HG03460 (cell line): ENCODE measurements at regions not wholly inside any gene's neighbourhood (a gene's known extent, or its start where the extent isn't known, plus 50 kb on each side); places are given as distances from the start of the nearest gene placed in this dataset.
"Not testable (repeated sequence)": the region's sequence is repeated elsewhere in the genome, so short reads cannot be mapped to it uniquely, and the experiment has no call there.

Source experiments
- ATAC-seq: cut with Tn5 transposase; IDR thresholded peaks from one replicate; pipeline ENCODE4 v1.9.1; 2021; ENCODE audit not compliant: unreplicated experiment

- no peak for ATAC-seq
These were observed 788.6 kb downstream of the GLUD2 start for GRCh38 chrX:121836000-121836399.

DNA sequence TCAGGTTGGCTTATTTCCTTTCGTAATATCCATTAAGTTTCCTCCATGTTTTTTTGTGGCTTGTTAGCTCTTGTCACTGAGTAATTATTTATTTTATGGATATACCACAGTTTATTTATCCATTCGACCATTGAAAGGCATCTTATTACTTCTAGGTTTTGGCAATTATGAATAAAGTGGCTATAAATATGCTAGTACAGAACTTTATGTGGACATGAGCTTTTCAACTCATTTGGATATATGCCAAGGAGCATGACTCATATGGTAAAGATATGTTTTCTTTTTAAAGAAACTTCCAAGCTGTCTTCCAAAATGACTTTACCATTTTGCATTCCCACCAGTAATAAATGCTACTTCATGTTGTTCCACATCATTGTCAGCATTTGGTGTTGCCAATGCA lies 803.6 kb downstream of the GLUD2 start:
- no peak for ATAC-seq

DNA sequence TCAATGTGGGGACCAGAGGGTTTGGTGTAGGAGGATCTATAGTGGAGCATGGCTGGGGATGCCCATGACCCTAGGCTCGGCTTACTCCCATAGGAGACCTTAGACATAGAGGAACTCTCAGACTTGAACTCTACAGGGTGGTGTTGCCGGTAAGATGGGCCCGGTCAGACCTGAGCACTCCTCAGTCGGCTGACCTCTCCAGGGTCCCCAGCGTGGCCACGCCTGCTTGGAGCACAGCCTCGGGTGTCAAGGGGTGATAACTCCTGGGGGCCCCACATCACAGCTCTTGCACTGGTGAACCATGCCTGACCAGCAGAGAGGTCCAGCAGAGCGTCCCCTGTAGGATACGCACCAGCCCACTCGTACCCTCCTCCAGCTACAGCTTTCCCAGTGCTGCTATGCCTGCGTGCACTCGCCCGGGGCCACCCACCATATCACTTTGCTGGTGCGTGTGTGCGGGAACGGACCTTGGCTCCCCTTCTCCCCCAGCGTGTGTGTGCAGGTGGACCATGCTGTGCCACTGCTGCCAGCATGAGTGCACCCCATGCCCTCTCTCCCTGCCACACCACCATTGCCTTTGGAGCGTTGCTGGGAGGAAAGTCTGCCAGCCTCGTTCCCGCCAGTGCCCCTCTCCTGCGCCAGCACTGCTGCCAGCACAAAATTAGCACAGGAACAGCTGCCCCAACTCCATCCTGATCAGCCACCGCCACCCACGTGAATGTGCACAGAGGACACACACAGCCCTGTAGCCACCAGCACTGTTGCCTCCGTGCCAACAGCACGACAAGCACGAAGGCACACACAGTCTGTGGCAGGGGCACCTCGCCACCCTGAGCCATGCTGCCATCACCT lies 806.6 kb downstream of the GLUD2 start:
- ATAC-seq: no peak

DNA sequence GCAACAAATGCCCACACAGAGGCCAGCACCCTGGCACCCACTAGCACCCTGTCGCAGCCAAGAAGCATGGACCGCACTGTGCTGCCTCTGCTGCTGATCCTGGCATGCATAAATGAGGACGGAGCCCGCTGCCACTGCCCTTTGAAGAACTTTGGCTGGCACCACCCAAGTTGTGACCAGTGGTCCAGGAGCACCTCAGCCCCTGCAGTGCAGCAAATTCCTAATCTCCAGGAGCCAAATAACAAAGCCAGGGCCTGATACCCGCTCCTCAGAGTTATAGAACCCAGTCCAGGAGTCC lies 807.2 kb downstream of the GLUD2 start:
- no peak for ATAC-seq

GRCh38 chrX:121858867-121859647 lies 811.6 kb downstream of the GLUD2 start:
- ATAC-seq: no peak

DNA sequence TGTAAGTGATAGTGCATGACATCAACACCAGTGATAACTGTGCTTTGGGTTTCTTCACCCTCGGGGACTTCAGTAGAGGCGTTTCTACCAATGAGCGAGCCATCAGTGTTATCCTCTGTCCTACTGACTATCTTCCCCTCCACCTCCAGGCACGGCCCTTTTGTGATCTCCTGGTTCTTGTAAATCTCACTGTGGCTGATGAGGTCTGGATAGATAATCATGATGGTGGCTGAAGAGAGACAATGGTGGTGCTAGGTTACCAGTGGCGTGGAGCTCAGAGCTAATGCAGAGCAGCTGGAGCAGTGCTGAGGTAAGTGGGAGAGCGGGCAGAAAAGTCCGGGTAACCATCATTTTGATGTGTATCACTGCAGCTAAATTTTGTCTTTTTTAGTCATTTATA lies 816.6 kb downstream of the GLUD2 start:
- no peak for ATAC-seq

GRCh38 chrX:121864561-121864960 lies 817.2 kb downstream of the GLUD2 start:
- no peak for ATAC-seq

- no peak for ATAC-seq
These were observed 822.6 kb downstream of the GLUD2 start for GRCh38 chrX:121869876-121870477.

DNA sequence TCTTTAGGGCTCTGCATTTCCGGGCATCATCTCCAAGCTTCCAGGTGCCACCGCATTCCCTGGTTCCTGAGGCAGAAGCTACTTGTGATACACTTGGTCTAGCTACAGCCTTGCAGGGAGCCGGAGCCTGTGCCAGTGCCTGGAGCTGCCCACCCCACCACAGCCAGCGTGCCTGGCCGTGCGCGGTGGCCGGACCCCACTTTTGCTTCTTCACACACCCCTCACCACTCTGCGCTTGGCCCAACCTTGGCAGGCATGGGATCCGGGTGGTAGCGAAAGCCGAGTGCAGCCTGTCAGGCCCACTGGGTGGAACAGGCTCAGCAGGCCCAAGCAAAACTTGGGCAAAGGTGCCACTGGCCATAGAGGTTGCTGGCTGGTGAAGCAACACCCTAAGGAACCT lies 823.7 kb downstream of the GLUD2 start:
- no peak for ATAC-seq

- ATAC-seq: no peak
These were observed 828.9 kb downstream of the GLUD2 start for GRCh38 chrX:121876305-121876704.

GRCh38 chrX:121877337-121877736 lies 829.9 kb downstream of the GLUD2 start:
- ATAC-seq: not testable (repeated sequence)

DNA sequence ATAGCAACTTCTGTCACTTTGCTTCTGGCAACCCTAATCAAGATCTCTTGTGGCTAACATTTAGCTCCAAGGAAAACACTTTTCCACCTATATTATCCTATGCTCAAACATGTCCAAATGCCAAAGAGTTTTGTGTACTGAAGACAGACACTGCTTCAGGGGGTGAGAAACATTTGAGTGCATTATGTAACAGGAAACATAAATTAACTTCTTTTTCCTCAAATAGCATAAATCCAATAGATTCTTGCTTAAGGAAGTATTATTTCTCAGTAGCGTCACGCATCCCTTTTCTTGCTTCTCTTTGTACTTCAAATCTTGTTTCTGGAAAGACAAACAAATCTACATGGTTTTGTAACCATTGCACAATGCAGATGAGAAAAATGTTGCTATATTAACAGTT lies 839.1 kb downstream of the GLUD2 start:
- no peak for ATAC-seq

DNA sequence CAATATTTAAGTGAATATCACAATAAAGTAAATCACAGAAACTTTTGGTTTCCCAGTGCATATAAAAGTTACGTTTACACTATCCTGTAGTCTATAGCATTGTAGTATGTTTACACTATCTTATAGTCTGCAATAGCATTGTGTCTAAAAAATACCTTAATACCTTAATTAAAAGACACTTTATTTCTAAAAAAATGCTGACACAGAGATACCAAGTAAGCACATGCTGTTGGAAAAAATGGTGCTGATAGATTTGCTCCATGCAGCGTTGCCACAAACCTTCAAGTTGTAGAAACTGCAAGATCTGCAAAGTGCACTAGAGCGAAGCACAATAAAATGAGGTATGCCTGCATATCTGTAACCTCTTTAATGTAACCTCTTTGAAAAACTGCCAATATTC lies 847.3 kb downstream of the GLUD2 start:
- ATAC-seq: no peak

DNA sequence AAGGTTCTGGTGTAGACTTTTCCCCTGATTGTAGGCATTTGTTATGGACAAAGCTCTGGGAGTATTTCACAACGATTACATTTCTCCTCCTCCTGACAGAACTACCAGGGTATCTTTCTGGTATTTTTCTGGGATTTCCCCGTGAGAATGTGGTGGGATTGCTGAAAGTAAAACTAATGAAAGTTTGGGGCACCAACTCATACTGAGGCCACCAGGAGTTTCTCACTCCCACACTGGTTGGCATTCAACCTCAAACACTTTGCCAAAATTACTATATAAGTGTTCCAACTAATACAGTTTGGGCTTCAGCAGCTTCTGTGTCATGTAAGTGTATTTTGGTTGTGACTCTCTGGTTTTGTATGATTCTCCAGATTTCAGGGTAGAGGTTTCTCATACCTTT lies 855.1 kb downstream of the GLUD2 start:
- ATAC-seq: no peak

GRCh38 chrX:121903961-121904360 lies 856.6 kb downstream of the GLUD2 start:
- ATAC-seq: no peak

GRCh38 chrX:121921258-121921657 lies 873.8 kb downstream of the GLUD2 start:
- ATAC-seq: no peak

DNA sequence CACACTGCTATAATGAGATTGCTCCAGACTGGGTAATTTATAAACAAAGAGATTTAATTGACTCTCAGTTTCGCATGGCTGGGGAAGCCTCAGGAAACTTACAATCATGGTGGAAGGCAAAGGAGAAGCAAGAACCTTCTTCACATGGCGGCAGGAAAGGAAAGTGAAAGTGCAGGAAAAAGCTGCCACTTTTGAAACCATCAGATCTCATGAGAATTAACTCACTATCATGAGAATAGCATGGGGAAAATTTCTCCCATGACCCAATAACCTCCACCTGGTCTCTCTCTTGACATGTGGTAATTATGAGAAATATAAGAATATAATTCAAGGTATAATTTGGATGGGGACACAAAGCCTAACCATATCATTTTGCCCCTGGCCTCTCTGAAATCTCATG lies 884.2 kb downstream of the GLUD2 start:
- no peak for ATAC-seq

DNA sequence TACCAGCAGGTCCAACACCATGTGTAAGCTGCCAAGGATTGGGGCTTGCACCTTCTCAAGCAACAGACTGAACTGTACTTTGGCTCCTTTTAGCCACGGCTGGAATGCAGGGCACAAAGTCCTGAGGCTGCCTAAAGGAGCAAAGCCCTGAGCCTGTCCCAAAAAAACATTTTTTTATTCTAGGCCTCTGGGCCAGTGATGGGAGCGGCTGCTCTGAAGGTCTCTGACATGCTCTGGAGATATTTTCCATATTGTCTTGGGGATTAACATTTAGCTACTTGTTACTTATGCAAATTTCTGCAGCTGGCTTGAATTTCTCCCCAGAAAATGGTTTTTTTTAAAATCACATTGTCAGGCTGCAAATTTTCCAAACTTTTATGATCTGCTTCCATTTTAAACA lies 885.3 kb downstream of the GLUD2 start:
- ATAC-seq: no peak

DNA sequence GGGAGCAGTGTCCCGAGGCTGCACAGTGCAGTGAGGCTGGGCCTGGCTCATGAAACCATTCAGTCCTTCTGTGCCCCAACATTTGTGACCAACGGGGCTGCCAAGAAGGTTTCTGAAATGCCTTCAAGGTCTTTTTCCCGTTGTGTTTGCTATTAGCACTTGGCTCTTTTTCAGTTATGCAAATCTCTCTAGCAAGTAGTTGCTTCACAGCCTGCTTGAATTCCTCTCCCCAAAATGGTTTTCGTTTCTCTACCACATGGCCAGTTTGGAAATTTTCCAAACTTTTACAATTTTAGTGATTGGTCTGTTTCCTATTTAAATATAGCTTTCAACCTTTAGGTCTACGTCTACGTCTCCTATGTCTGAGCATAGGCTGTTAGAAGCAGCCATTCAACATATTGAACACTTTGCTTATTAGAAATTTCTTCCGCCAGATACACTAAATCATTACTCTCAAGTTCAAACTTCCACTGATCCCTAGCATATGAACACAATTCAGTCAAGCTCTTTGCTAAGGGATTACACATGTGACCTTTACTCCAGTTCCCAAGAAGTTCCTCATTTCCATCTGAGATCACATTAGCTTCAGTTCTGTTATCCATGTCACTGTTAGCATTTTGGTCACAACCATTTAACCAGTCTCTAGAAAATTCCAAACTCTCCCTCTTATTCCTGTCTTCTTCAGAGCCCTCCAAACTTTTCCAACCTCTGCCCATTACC lies 901.8 kb downstream of the GLUD2 start:
- ATAC-seq: no peak

DNA sequence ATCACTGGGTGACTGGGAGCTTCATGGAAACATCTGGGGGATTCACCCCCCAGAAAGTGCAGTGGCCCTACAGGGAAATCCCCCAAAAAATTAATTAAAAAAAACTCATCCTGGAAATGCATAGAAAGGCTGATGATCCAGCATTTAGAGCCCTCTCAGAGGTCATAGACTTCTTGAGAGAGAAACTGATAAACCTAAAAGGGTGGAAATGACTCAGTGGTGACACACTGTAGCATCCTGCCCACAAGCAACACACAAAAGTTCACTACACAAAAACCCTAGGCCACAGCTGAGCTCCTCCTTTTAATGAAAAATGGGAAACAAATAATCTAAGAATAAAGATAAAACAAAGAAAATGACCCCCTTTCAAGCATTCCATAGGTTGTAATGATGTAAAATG lies 911.5 kb downstream of the GLUD2 start:
- no peak for ATAC-seq

GRCh38 chrX:121975671-121976070 lies 928.3 kb downstream of the GLUD2 start:
- no peak for ATAC-seq
